ENCODE measurements at regions not wholly inside any gene's neighbourhood (a gene's known extent, or its start where the extent isn't known, plus 50 kb on each side); places are given as distances from the start of the nearest gene placed in this dataset.

GRCh38 chr5:33319151-33319550 lies 121.6 kb upstream of the TARS1 start:
- TF ChIP-seq CTCF (IDR thresholded peaks at IDR 0.05) (no peak), POLR2A (IDR thresholded peaks at IDR 0.05; ENCODE audit: low read depth) (no peak)

Measured in esophagus muscularis mucosa (tissue), 3 donors.